ENCODE measurements at regions not wholly inside any gene's neighbourhood (a gene's known extent, or its start where the extent isn't known, plus 50 kb on each side); places are given as distances from the start of the nearest gene placed in this dataset.

GRCh38 chr5:171538681-171539080 is 119.2 kb downstream of the FGF18 start:
- ChIA-PET POLR2A (ENCODE audit: low non-redundant PET) (no interaction called here), CTCF (no interaction called here)
- DNase-seq (ENCODE audit: low spot score), result no peak
- no peak for TF ChIP-seq CTCF (conservative IDR thresholded peaks at IDR 0.05; ENCODE audit: low read depth)
- no peak overlapping the region for H3K27ac ChIP-seq

GRCh38 chr5:171540865-171541264 is 121.4 kb downstream of the FGF18 start:
- H3K27ac ChIP-seq, result no peak overlapping the region
- CTCF ChIA-PET, result interaction anchor here (0.6 to 1.2 kb wide), 2 partner anchors 17 to 56 kb away, joined by 3 read pairs; no protein-coding TSS in a partner anchor
- POLR2A ChIA-PET (ENCODE audit: low non-redundant PET), result no interaction called here
- DNase-seq (ENCODE audit: low spot score), result no peak
- TF ChIP-seq CTCF (conservative IDR thresholded peaks at IDR 0.05; ENCODE audit: low read depth), result no peak

GRCh38 chr5:171541341-171541776 is 121.9 kb downstream of the FGF18 start:
- TF ChIP-seq CTCF (conservative IDR thresholded peaks at IDR 0.05; ENCODE audit: low read depth), result no peak
- ChIA-PET POLR2A (ENCODE audit: low non-redundant PET) (no interaction called here), CTCF (no interaction called here)
- H3K27ac ChIP-seq, result no peak overlapping the region
- DNase-seq (ENCODE audit: low spot score), result no peak

DNA sequence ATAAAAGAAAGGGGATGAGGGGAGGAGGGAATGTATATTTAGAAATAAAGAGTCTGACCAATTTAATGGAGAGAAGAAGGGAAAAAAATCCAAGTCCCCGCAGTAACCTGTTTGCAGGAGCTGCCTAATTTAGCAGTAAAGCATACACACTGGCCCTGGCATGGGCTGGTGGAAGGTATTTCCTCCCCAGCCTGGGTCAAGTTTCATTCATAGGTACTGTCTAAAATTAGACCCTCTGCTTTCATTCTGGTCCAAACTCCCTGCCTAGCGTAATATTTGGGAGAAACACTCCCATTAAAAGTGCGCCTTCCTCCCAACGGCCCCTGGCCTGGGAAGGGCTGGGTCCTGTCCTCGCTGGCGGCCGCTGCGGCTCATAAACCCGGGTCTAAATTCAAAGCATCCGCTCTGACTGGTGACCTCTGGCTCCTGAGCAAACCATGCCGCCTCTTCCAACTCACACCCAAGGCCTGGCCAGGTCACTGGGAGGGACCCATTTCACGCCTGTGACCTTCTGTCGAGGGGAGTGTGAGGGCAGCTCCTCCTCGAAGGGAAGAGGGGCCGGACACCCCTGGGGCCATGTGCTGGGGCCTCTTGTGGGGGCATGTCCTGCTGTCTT is 123.2 kb downstream of the FGF18 start:
- CTCF ChIA-PET, result no interaction called here

GRCh38 chr5:171543148-171543815 is 123.8 kb downstream of the FGF18 start:
- no peak for TF ChIP-seq CTCF (conservative IDR thresholded peaks at IDR 0.05; ENCODE audit: low read depth)
- POLR2A ChIA-PET (ENCODE audit: low non-redundant PET), result no interaction called here
- CTCF ChIA-PET, result no interaction called here
- no peak overlapping the region for H3K27ac ChIP-seq
- no peak for DNase-seq (ENCODE audit: low spot score)

More for the DNA sequence above, 123.2 kb downstream of the FGF18 start:
- TF ChIP-seq CTCF (conservative IDR thresholded peaks at IDR 0.05; ENCODE audit: low read depth), result no peak
- POLR2A ChIA-PET (ENCODE audit: low non-redundant PET), result no interaction called here
- no peak overlapping the region for H3K27ac ChIP-seq
- DNase-seq (ENCODE audit: low spot score), result no peak

DNA sequence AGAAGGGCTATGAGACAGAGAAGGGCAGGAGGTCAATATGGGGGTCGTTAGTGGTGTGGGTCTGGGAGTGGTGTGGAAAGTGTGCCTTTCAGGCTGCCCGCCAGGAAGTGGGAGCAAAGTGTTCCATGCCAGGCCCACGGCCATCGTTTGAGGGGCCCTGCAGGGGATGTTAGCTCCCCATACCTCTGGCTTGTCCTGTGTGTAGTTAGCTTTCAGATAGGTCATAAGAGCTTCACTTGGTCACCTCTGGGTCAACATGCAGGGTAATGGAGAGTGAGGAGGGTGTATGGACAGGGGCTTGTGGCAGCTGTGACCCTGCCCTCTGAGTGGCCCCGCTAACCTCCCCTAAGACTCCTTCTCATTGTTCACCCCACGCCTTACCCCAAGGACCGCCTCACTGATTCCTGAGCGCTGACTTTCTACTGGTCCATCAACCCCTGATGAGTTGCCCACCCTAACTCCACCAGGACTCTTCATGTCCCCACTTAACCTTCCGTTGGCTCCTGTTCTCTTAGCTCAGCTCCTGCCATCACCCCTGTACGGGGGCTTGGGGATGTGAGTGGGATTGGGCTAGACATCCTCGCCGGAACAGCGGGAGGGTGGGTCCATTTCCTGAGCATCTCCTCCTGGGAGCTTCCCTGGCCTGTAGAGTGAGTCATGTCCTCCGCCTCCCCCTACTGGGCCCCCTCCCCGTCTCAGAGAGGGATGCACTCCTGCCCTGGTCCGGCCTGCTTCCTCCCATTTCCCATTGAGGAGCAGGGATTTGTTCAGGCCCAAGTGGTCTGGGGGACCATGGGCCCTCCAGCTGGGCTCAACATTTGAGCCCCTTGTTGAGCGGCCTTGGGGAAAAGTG is 125.7 kb downstream of the FGF18 start:
- POLR2A ChIA-PET (ENCODE audit: low non-redundant PET), result interaction anchor here (1.1 kb wide), 1 partner anchor 10 kb away, joined by 3 read pairs; no protein-coding TSS in a partner anchor
- no peak for DNase-seq (ENCODE audit: low spot score)

More for the DNA sequence above, 125.7 kb downstream of the FGF18 start:
- CTCF ChIA-PET, result no interaction called here
- H3K27ac ChIP-seq, result no peak overlapping the region
- TF ChIP-seq CTCF (conservative IDR thresholded peaks at IDR 0.05; ENCODE audit: low read depth), result no peak
